IPS-20b (cell line): ENCODE measurements at regions not wholly inside any gene's neighbourhood (a gene's known extent, or its start where the extent isn't known, plus 50 kb on each side); places are given as distances from the start of the nearest gene placed in this dataset.

Experiments
- H3K27ac ChIP-seq: one replicate; pipeline ENCODE4 v1.5.1; 2013; ENCODE audit warnings: low read length
- H3K27me3 ChIP-seq: 2 replicates; pipeline ENCODE4 v1.6.1; 2013; ENCODE audit warnings: mild to moderate bottlenecking, low read length, inconsistent platforms; ENCODE audit not compliant: insufficient read depth
- H3K36me3 ChIP-seq: 2 replicates; pipeline ENCODE4 v1.6.1; 2013; ENCODE audit warnings: low read depth, mild to moderate bottlenecking, inconsistent platforms, low read length, moderate library complexity; ENCODE audit not compliant: insufficient read depth
- H3K4me1 ChIP-seq: 2 replicates; pipeline ENCODE4 v1.6.1; 2013; ENCODE audit warnings: mild to moderate bottlenecking, control low read depth, inconsistent platforms, low read length, moderate library complexity; ENCODE audit not compliant: insufficient read depth
- H3K4me3 ChIP-seq: 2 replicates; pipeline ENCODE4 v1.5.1; 2013; ENCODE audit warnings: mild to moderate bottlenecking, low read length, inconsistent platforms
- H3K9ac ChIP-seq: 2 replicates; pipeline ENCODE4 v1.6.1; 2013; ENCODE audit warnings: low read depth, mild to moderate bottlenecking, inconsistent platforms, low read length, moderate library complexity
- H3K9me3 ChIP-seq: 2 replicates; pipeline ENCODE4 v1.6.1; 2013; ENCODE audit warnings: mild to moderate bottlenecking, low read depth, low read length, inconsistent platforms; ENCODE audit not compliant: insufficient read depth

GRCh38 chr1:58116284-58116683 lies 430.2 kb downstream of the OMA1 start:
- Histone ChIP-seq H3K4me3 (no peak overlapping the region), H3K27ac (no peak overlapping the region), H3K9ac (no peak overlapping the region), H3K4me1 (no peaks in the 10 kb centered on the region), H3K27me3 (no peaks in the 10 kb centered on the region), H3K9me3 (peaks cover 16% of the 10 kb centered on the region), H3K36me3 (no peaks in the 10 kb centered on the region)

- no peaks in the 10 kb centered on the region for H3K36me3 ChIP-seq
- H3K27me3 ChIP-seq, result no peaks in the 10 kb centered on the region
- H3K9ac ChIP-seq, result no peak overlapping the region
- no peaks in the 10 kb centered on the region for H3K9me3 ChIP-seq
- no peaks in the 10 kb centered on the region for H3K4me1 ChIP-seq
- no peak overlapping the region for H3K4me3 ChIP-seq
- no peak overlapping the region for H3K27ac ChIP-seq
These were observed 436.8 kb downstream of the OMA1 start for GRCh38 chr1:58109646-58110200.

GRCh38 chr1:58108783-58109182 lies 437.7 kb downstream of the OMA1 start:
- H3K4me3 ChIP-seq, result no peak overlapping the region
- H3K27ac ChIP-seq, result no peak overlapping the region
- H3K36me3 ChIP-seq, result no peaks in the 10 kb centered on the region
- H3K27me3 ChIP-seq, result no peaks in the 10 kb centered on the region
- H3K9me3 ChIP-seq, result no peaks in the 10 kb centered on the region
- H3K4me1 ChIP-seq, result no peaks in the 10 kb centered on the region
- H3K9ac ChIP-seq, result no peak overlapping the region

- Histone ChIP-seq H3K9me3 (no peaks in the 10 kb centered on the region), H3K36me3 (no peaks in the 10 kb centered on the region), H3K27ac (no peak overlapping the region)
These were observed 438.6 kb downstream of the OMA1 start for GRCh38 chr1:58107943-58108342.

GRCh38 chr1:58104960-58105359 lies 441.6 kb downstream of the OMA1 start:
- H3K9me3 ChIP-seq, result no peaks in the 10 kb centered on the region
- no peak overlapping the region for H3K27ac ChIP-seq
- no peaks in the 10 kb centered on the region for H3K36me3 ChIP-seq
- H3K27me3 ChIP-seq, result no peaks in the 10 kb centered on the region
- H3K9ac ChIP-seq, result no peak overlapping the region
- H3K4me3 ChIP-seq, result no peak overlapping the region
- no peaks in the 10 kb centered on the region for H3K4me1 ChIP-seq

More at GRCh38 chr1:58107943-58108342, 438.6 kb downstream of the OMA1 start:
- no peak overlapping the region for H3K4me3 ChIP-seq
- no peaks in the 10 kb centered on the region for H3K27me3 ChIP-seq
- no peaks in the 10 kb centered on the region for H3K4me1 ChIP-seq
- no peak overlapping the region for H3K9ac ChIP-seq

- no peak overlapping the region for H3K9ac ChIP-seq
- no peaks in the 10 kb centered on the region for H3K4me1 ChIP-seq
- H3K4me3 ChIP-seq, result no peak overlapping the region
These were observed 449.8 kb downstream of the OMA1 start for GRCh38 chr1:58096714-58097113.

DNA sequence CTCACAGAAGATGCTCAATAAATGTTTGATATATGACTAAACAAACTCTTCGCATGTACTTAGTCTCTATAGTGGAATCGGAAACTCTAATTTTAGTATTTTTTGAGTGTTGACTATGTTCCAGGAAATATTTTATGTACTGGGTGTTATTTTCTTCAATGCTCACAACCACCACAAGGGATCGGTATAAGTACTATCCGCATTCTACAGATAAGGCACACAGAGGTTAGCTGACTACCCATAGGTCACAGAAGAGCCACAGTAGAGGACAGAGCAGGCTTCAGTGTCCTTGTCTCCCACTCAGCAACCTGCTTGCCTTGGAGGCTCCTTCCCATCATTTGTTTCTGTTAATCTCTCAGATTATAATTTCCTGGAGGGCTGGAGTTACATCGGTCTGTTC lies 451.3 kb downstream of the OMA1 start:
- H3K9me3 ChIP-seq, result no peaks in the 10 kb centered on the region
- no peaks in the 10 kb centered on the region for H3K36me3 ChIP-seq
- no peak overlapping the region for H3K9ac ChIP-seq
- H3K27ac ChIP-seq, result no peak overlapping the region
- no peak overlapping the region for H3K4me3 ChIP-seq
- no peaks in the 10 kb centered on the region for H3K27me3 ChIP-seq
- H3K4me1 ChIP-seq, result peaks cover 5% of the 10 kb centered on the region; the same call in 1 of the 2 replicates

More at GRCh38 chr1:58096714-58097113, 449.8 kb downstream of the OMA1 start:
- Histone ChIP-seq H3K27me3 (no peaks in the 10 kb centered on the region), H3K9me3 (no peaks in the 10 kb centered on the region), H3K27ac (no peak overlapping the region), H3K36me3 (no peaks in the 10 kb centered on the region)

DNA sequence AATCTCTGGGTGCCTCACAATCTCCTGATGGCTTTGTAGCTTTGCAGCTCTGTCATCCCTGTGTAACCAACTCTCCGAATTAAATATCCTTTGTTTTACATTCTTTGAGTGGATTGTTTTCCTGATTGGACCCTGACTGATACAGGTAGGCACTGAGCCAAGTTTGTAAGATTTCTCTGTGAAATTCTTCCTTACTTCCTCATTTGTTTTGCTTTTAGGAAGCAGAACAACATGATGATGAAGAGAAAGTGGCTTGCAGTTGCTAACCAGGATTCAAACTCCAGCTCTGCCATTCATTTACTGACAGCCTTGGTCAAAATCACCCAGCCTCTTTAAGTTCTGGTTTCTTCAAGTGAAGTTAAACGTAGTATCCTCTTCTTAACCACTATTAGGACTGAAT lies 452.3 kb downstream of the OMA1 start:
- no peaks in the 10 kb centered on the region for H3K27me3 ChIP-seq
- H3K9ac ChIP-seq, result no peak overlapping the region
- no peak overlapping the region for H3K4me3 ChIP-seq
- no peaks in the 10 kb centered on the region for H3K36me3 ChIP-seq
- no peak overlapping the region for H3K27ac ChIP-seq
- H3K9me3 ChIP-seq, result no peaks in the 10 kb centered on the region
- H3K4me1 ChIP-seq, result peaks cover 5% of the 10 kb centered on the region; the same call in 1 of the 2 replicates

- Histone ChIP-seq H3K9me3 (no peaks in the 10 kb centered on the region), H3K27ac (no peak overlapping the region), H3K9ac (no peak overlapping the region), H3K4me1 (peaks cover 9% of the 10 kb centered on the region; the same call in 1 of the 2 replicates), H3K27me3 (no peaks in the 10 kb centered on the region), H3K4me3 (no peak overlapping the region), H3K36me3 (no peaks in the 10 kb centered on the region)
These were observed 455.9 kb downstream of the OMA1 start for GRCh38 chr1:58090640-58091039.

GRCh38 chr1:58089898-58090534 lies 456.5 kb downstream of the OMA1 start:
- Histone ChIP-seq H3K36me3 (no peaks in the 10 kb centered on the region), H3K27ac (no peak overlapping the region), H3K9ac (no peak overlapping the region), H3K4me1 (peaks cover 9% of the 10 kb centered on the region; the same call in 1 of the 2 replicates), H3K4me3 (no peak overlapping the region), H3K9me3 (no peaks in the 10 kb centered on the region), H3K27me3 (no peaks in the 10 kb centered on the region)

GRCh38 chr1:58084266-58084665 lies 462.3 kb downstream of the OMA1 start:
- Histone ChIP-seq H3K27me3 (no peaks in the 10 kb centered on the region), H3K4me1 (peaks cover 5% of the 10 kb centered on the region; the same call in 1 of the 2 replicates), H3K27ac (no peak overlapping the region), H3K9me3 (no peaks in the 10 kb centered on the region), H3K4me3 (no peak overlapping the region), H3K9ac (no peak overlapping the region), H3K36me3 (no peaks in the 10 kb centered on the region)

- Histone ChIP-seq H3K27me3 (no peaks in the 10 kb centered on the region), H3K36me3 (no peaks in the 10 kb centered on the region), H3K4me1 (no peaks in the 10 kb centered on the region), H3K4me3 (no peak overlapping the region), H3K9me3 (no peaks in the 10 kb centered on the region), H3K9ac (no peak overlapping the region), H3K27ac (no peak overlapping the region)
These were observed 463.9 kb downstream of the OMA1 start for GRCh38 chr1:58082596-58082995.
